NT2/D1 (cell line): ENCODE measurements at regions not wholly inside any gene's neighbourhood (a gene's known extent, or its start where the extent isn't known, plus 50 kb on each side); places are given as distances from the start of the nearest gene placed in this dataset.

ENCODE experiments used
- YY1 ChIP-seq: IDR thresholded peaks from 2 replicates; pipeline ENCODE4 v1.6.1; 2011; ENCODE audit not compliant: insufficient read length, insufficient read depth
- ZNF274 ChIP-seq: IDR thresholded peaks from 2 replicates; pipeline ENCODE4 v1.6.1; 2011; ENCODE audit warnings: mild to moderate bottlenecking, low read depth, low read length

DNA sequence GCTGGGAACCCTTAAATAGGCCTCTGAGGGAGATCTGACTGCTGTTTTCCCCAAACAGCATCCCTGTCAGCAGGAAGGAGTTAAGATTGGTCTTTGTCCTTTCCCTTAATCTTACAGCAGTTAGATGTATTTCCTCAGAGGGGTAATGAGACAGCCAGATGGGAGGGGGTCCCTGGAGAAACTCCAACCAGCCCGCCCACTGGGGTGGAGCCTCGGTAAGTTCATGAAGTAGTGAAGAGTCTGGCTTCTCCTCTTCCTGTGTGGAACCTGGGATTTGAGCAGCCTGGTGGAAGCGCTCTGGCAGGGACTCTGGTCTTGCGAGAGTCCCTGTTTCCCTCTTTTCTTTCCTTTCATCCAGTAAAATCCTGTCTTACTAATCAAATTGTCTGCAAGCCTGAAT lies 330.0 kb downstream of the TLL1 start:
- TF ChIP-seq YY1, result no peak
- no peak for TF ChIP-seq ZNF274
